ENCODE measurements at regions not wholly inside any gene's neighbourhood (a gene's known extent, or its start where the extent isn't known, plus 50 kb on each side); places are given as distances from the start of the nearest gene placed in this dataset.

DNA sequence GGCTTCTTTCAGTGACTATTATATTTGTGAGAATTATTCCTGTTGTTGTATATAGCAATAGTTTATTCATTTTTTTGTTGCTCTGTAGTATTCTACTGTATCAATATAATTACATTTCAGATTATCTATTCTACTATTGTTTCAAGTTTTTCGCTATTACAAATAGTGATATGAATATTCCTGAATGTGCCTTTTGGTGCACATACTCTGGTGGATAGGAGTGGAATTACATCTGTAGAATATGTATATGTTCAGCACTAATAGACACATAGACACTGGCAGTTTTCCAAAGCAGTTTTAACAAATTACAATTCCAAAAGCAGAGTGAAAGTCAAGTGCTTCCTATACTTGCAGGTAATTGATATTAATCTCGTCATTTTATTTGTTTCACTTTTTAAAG is 696.2 kb upstream of the PRMT6 start:
- TF ChIP-seq CTCF (IDR thresholded peaks at IDR 0.05; ENCODE audit: low read depth, low read length) = no peak; the same call in 1 of the 2 replicates
- TF ChIP-seq EZH2phosphoT487 (IDR thresholded peaks at IDR 0.05; ENCODE audit: low read depth) = no peak

Data from OCI-LY3 (cell line).